SJSA1 (cell line): ENCODE measurements at regions not wholly inside any gene's neighbourhood (a gene's known extent, or its start where the extent isn't known, plus 50 kb on each side); places are given as distances from the start of the nearest gene placed in this dataset.

Source experiments
- DNase-seq, 2 experiments: peaks; one replicate each; pipeline ENCODE4 v3.0.0-alpha.2; 2015 to 2020; ENCODE audit warnings: low spot score in 2 of 2, low read depth in 1 of 2
- H3K27ac ChIP-seq: fragments of 250-450 bp; sonication (Bioruptor Pico); 2 replicates; pipeline ENCODE4 v1.5.1; 2020; ENCODE audit warnings: mild to moderate bottlenecking, moderate library complexity
- H3K27me3 ChIP-seq: fragments of 250-450 bp; sonication (Bioruptor Pico); replicated peaks from 2 replicates; pipeline ENCODE4 v1.5.1; 2020; ENCODE audit warnings: mild to moderate bottlenecking, moderate library complexity
- H3K36me3 ChIP-seq: fragments of 250-450 bp; sonication (Bioruptor Pico); 2 replicates; pipeline ENCODE4 v1.5.1; 2020; ENCODE audit warnings: mild to moderate bottlenecking
- H3K4me1 ChIP-seq: fragments of 250-450 bp; sonication (Bioruptor Pico); replicated peaks from 2 replicates; pipeline ENCODE4 v1.6.1; 2021; ENCODE audit warnings: mild to moderate bottlenecking
- H3K4me3 ChIP-seq: fragments of 250-450 bp; sonication (Bioruptor Pico); 2 replicates; pipeline ENCODE4 v1.5.1; 2020; ENCODE audit warnings: mild to moderate bottlenecking
- H3K9me3 ChIP-seq: fragments of 250-450 bp; sonication (Bioruptor Pico); replicated peaks from 2 replicates; pipeline ENCODE4 v1.5.1; 2020; ENCODE audit warnings: mild to moderate bottlenecking

GRCh38 chr5:164593982-164594381, 1088.6 kb downstream of the MAT2B start:
- Histone ChIP-seq H3K4me3 (no peak overlapping the region), H3K4me1 (no peaks in the 10 kb centered on the region), H3K27me3 (no peaks in the 10 kb centered on the region), H3K27ac (no peak overlapping the region), H3K9me3 (no peaks in the 10 kb centered on the region), H3K36me3 (no peaks in the 10 kb centered on the region)
- no peak for DNase-seq

GRCh38 chr5:164597293-164597900, 1092.0 kb downstream of the MAT2B start:
- no peak for DNase-seq
- Histone ChIP-seq H3K4me3 (no peak overlapping the region), H3K36me3 (no peaks in the 10 kb centered on the region), H3K9me3 (peaks cover 4% of the 10 kb centered on the region), H3K4me1 (no peaks in the 10 kb centered on the region), H3K27me3 (no peaks in the 10 kb centered on the region), H3K27ac (no peak overlapping the region)

- Histone ChIP-seq H3K27me3 (no peaks in the 10 kb centered on the region), H3K4me1 (no peaks in the 10 kb centered on the region), H3K4me3 (no peak overlapping the region), H3K27ac (no peak overlapping the region), H3K36me3 (no peaks in the 10 kb centered on the region), H3K9me3 (peaks cover 4% of the 10 kb centered on the region)
- DNase-seq = no peak
Observed at GRCh38 chr5:164600274-164600673, 1094.9 kb downstream of the MAT2B start.

- no peak for DNase-seq
- Histone ChIP-seq H3K9me3 (peaks cover 6% of the 10 kb centered on the region), H3K27ac (no peak overlapping the region), H3K4me3 (no peak overlapping the region), H3K27me3 (no peaks in the 10 kb centered on the region), H3K36me3 (no peaks in the 10 kb centered on the region), H3K4me1 (no peaks in the 10 kb centered on the region)
Observed at GRCh38 chr5:164600929-164601535, 1095.6 kb downstream of the MAT2B start.

GRCh38 chr5:164608507-164608906, 1103.1 kb downstream of the MAT2B start:
- no peak for DNase-seq
- Histone ChIP-seq H3K27ac (no peak overlapping the region), H3K4me1 (no peaks in the 10 kb centered on the region), H3K4me3 (no peak overlapping the region), H3K36me3 (no peaks in the 10 kb centered on the region), H3K27me3 (no peaks in the 10 kb centered on the region), H3K9me3 (peaks cover 7% of the 10 kb centered on the region)

GRCh38 chr5:164610374-164610773, 1105.0 kb downstream of the MAT2B start:
- no peaks in the 10 kb centered on the region for H3K36me3 ChIP-seq
- no peak for DNase-seq
- no peak overlapping the region for H3K4me3 ChIP-seq
- H3K4me1 ChIP-seq = no peaks in the 10 kb centered on the region
- no peaks in the 10 kb centered on the region for H3K27me3 ChIP-seq
- H3K9me3 ChIP-seq = peaks cover 7% of the 10 kb centered on the region
- H3K27ac ChIP-seq = no peak overlapping the region

- Histone ChIP-seq H3K36me3 (no peaks in the 10 kb centered on the region), H3K4me1 (no peaks in the 10 kb centered on the region), H3K4me3 (no peak overlapping the region), H3K9me3 (peaks cover 3% of the 10 kb centered on the region), H3K27me3 (no peaks in the 10 kb centered on the region), H3K27ac (no peak overlapping the region)
- no peak for DNase-seq
Observed at GRCh38 chr5:164614707-164615106, 1109.3 kb downstream of the MAT2B start.

GRCh38 chr5:164617290-164617689, 1111.9 kb downstream of the MAT2B start:
- H3K4me1 ChIP-seq = no peaks in the 10 kb centered on the region
- H3K27ac ChIP-seq = no peak overlapping the region
- H3K36me3 ChIP-seq = no peaks in the 10 kb centered on the region
- H3K27me3 ChIP-seq = no peaks in the 10 kb centered on the region
- no peak for DNase-seq
- H3K4me3 ChIP-seq = no peak overlapping the region
- no peaks in the 10 kb centered on the region; the same call in 1 of the 2 replicates for H3K9me3 ChIP-seq

GRCh38 chr5:164627021-164627420, 1121.6 kb downstream of the MAT2B start:
- H3K9me3 ChIP-seq = peaks cover 10% of the 10 kb centered on the region; the same call in 1 of the 2 replicates
- DNase-seq = no peak
- H3K4me3 ChIP-seq = no peak overlapping the region
- H3K27ac ChIP-seq = no peak overlapping the region
- H3K36me3 ChIP-seq = no peaks in the 10 kb centered on the region
- no peaks in the 10 kb centered on the region for H3K4me1 ChIP-seq
- H3K27me3 ChIP-seq = no peaks in the 10 kb centered on the region

- H3K4me1 ChIP-seq = no peaks in the 10 kb centered on the region
- H3K27ac ChIP-seq = no peak overlapping the region
- no peaks in the 10 kb centered on the region for H3K9me3 ChIP-seq
- no peaks in the 10 kb centered on the region for H3K27me3 ChIP-seq
- no peak for DNase-seq
- no peak overlapping the region for H3K4me3 ChIP-seq
- no peaks in the 10 kb centered on the region for H3K36me3 ChIP-seq
Observed at GRCh38 chr5:164636456-164636855, 1131.0 kb downstream of the MAT2B start.

GRCh38 chr5:164637931-164638521, 1132.6 kb downstream of the MAT2B start:
- no peak overlapping the region for H3K27ac ChIP-seq
- no peaks in the 10 kb centered on the region for H3K36me3 ChIP-seq
- H3K9me3 ChIP-seq = no peaks in the 10 kb centered on the region
- no peaks in the 10 kb centered on the region for H3K27me3 ChIP-seq
- DNase-seq = no peak
- H3K4me3 ChIP-seq = no peak overlapping the region
- H3K4me1 ChIP-seq = no peaks in the 10 kb centered on the region

GRCh38 chr5:164649266-164649665, 1143.8 kb downstream of the MAT2B start:
- no peaks in the 10 kb centered on the region for H3K36me3 ChIP-seq
- no peak for DNase-seq
- H3K27me3 ChIP-seq = no peaks in the 10 kb centered on the region
- H3K4me1 ChIP-seq = no peaks in the 10 kb centered on the region
- H3K27ac ChIP-seq = no peak overlapping the region
- no peak overlapping the region for H3K4me3 ChIP-seq
- H3K9me3 ChIP-seq = peaks cover 4% of the 10 kb centered on the region; the same call in 1 of the 2 replicates

- peaks cover 4% of the 10 kb centered on the region; the same call in 1 of the 2 replicates for H3K9me3 ChIP-seq
- no peaks in the 10 kb centered on the region for H3K27me3 ChIP-seq
Observed at GRCh38 chr5:164650427-164650826, 1145.0 kb downstream of the MAT2B start.

GRCh38 chr5:164651546-164652275, 1146.3 kb downstream of the MAT2B start:
- DNase-seq = no peak
- no peaks in the 10 kb centered on the region for H3K36me3 ChIP-seq
- H3K4me3 ChIP-seq = no peak overlapping the region
- peaks cover 4% of the 10 kb centered on the region; the same call in 1 of the 2 replicates for H3K9me3 ChIP-seq
- no peaks in the 10 kb centered on the region for H3K4me1 ChIP-seq
- no peaks in the 10 kb centered on the region for H3K27me3 ChIP-seq
- no peak overlapping the region for H3K27ac ChIP-seq

More at GRCh38 chr5:164650427-164650826, 1145.0 kb downstream of the MAT2B start:
- Histone ChIP-seq H3K4me1 (no peaks in the 10 kb centered on the region), H3K36me3 (no peaks in the 10 kb centered on the region), H3K27ac (no peak overlapping the region), H3K4me3 (no peak overlapping the region)
- no peak for DNase-seq
